MM.1S (cell line): ENCODE measurements at regions not wholly inside any gene's neighbourhood (a gene's known extent, or its start where the extent isn't known, plus 50 kb on each side); places are given as distances from the start of the nearest gene placed in this dataset.
A peak's percentile ranks its signal among the peaks of the same experiment; 100 is the strongest.

ENCODE experiments used
- DNase-seq: peaks from one replicate; pipeline ENCODE4 v3.0.0-alpha.2; 2015
- H2AFZ ChIP-seq: fragments of 300-600 bp; sonication (generic); 2 replicates; pipeline ENCODE4 v1.6.0; 2016; ENCODE audit warnings: antibody characterized with exemption, low read length
- H3F3A ChIP-seq: fragments of 300-600 bp; sonication (generic); 2 replicates; pipeline ENCODE4 v1.6.1; 2016; ENCODE audit warnings: mild to moderate bottlenecking, antibody characterized with exemption, low read length, moderate library complexity, mixed read lengths; ENCODE audit not compliant: insufficient read depth
- H3K27ac ChIP-seq: fragments of 300-600 bp; sonication (generic); 2 replicates; pipeline ENCODE4 v1.5.1; 2016; ENCODE audit warnings: mild to moderate bottlenecking, low read length
- H3K27me3 ChIP-seq: fragments of 300-600 bp; sonication (generic); replicated peaks from 2 replicates; pipeline ENCODE4 v1.6.0; 2016; ENCODE audit warnings: low read length; ENCODE audit not compliant: insufficient read depth
- H3K36me3 ChIP-seq: fragments of 300-600 bp; sonication (generic); replicated peaks from 2 replicates; pipeline ENCODE4 v1.6.1; 2016; ENCODE audit warnings: mild to moderate bottlenecking, low read length, mixed read lengths; ENCODE audit not compliant: insufficient read depth
- H3K4me1 ChIP-seq: fragments of 300-600 bp; sonication (generic); 2 replicates; pipeline ENCODE4 v1.6.1; 2016; ENCODE audit warnings: low read length, mixed read lengths
- H3K4me2 ChIP-seq: fragments of 300-600 bp; sonication (generic); 2 replicates; pipeline ENCODE4 v1.6.0; 2016; ENCODE audit warnings: low read depth, low read length
- H3K4me3 ChIP-seq: fragments of 300-600 bp; sonication (generic); 2 replicates; pipeline ENCODE4 v1.5.1; 2016; ENCODE audit warnings: low read length, mixed read lengths
- H3K79me2 ChIP-seq: fragments of 300-600 bp; sonication (generic); 2 replicates; pipeline ENCODE4 v1.6.1; 2016; ENCODE audit warnings: mixed run types, low read length, mixed read lengths
- H3K9ac ChIP-seq: fragments of 300-600 bp; sonication (generic); 2 replicates; pipeline ENCODE4 v1.6.1; 2016; ENCODE audit warnings: low read length, mixed read lengths
- H3K9me2 ChIP-seq: fragments of 300-600 bp; sonication (generic); replicated peaks from 2 replicates; pipeline ENCODE4 v1.6.1; 2016; ENCODE audit warnings: mild to moderate bottlenecking, low read length, mixed read lengths; ENCODE audit not compliant: insufficient read depth
- H3K9me3 ChIP-seq: fragments of 300-600 bp; sonication (generic); replicated peaks from 2 replicates; pipeline ENCODE4 v1.6.1; 2016; ENCODE audit warnings: mild to moderate bottlenecking, low read length, mixed read lengths; ENCODE audit not compliant: insufficient read depth
- H4K20me1 ChIP-seq: fragments of 300-600 bp; sonication (generic); 2 replicates; pipeline ENCODE4 v1.6.1; 2016; ENCODE audit warnings: mild to moderate bottlenecking, low read length, moderate library complexity, mixed read lengths; ENCODE audit not compliant: insufficient read depth
- EZH2 ChIP-seq: fragments of 300-600 bp; sonication (generic); optimal IDR thresholded peaks from 2 replicates; pipeline ENCODE3; 2017; ENCODE audit warnings: low read depth, mild to moderate bottlenecking, antibody characterized with exemption, low read length, mixed read lengths
- EZH2phosphoT487 ChIP-seq: fragments of 300-600 bp; sonication (generic); IDR thresholded peaks from 2 replicates; pipeline ENCODE4 v1.6.1; 2018; ENCODE audit warnings: antibody characterized with exemption, low read length
- TF ChIP-seq, protein P1 (sequence below): fragments of 300-600 bp; sonication (generic); IDR thresholded peaks from 2 replicates; pipeline ENCODE4 v1.5.1; 2016; ENCODE audit warnings: antibody characterized with exemption, low read length, mixed read lengths

DNA sequence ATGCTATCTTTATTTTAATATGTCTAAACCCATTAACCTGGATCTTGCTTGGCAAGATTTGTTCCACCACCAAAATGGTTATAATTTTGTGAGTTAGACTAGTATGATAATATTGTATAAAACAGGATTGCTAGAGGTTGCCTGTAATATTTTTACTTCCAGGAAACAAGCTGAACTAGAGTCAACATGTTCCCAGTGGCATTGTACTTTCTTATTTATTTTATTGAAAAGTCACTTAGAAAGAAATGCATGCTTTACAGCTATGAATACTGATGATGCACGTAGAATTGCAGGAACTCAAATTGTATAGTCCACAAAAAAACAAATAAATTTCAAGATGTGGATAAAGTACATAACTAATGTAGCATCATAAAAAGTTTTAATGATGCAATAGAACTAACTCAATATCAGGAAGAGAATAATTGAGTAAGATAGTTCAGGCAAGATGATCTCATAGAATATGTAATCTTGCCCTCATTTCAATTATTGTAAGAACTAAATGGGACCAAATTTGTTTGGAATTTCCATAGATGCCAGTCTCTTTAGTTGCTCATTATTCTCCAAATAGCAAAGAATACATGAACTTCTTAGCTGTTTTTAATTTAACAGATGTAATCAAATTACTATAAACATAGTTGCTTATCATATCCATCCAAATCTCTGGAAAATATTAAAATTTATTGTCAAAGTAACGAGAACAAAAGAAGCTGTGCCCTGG, 451.8 kb downstream of the COL12A1 start:
- Histone ChIP-seq H3K4me1 (no peaks in the 10 kb centered on the region), H3K4me2 (no peak overlapping the region), H3K9me2 (no peaks in the 10 kb centered on the region), H3K27me3 (no peaks in the 10 kb centered on the region), H2AFZ (no peak overlapping the region), H3F3A (no peaks in the 10 kb centered on the region), H3K9ac (no peak overlapping the region), H3K4me3 (no peak overlapping the region), H3K27ac (no peak overlapping the region), H3K9me3 (no peaks in the 10 kb centered on the region), H4K20me1 (no peaks in the 10 kb centered on the region), H3K79me2 (no peaks in the 10 kb centered on the region), H3K36me3 (no peaks in the 10 kb centered on the region)
- TF ChIP-seq EZH2phosphoT487 (no peak), EZH2 (no peak)
- TF ChIP-seq, protein P1, sequence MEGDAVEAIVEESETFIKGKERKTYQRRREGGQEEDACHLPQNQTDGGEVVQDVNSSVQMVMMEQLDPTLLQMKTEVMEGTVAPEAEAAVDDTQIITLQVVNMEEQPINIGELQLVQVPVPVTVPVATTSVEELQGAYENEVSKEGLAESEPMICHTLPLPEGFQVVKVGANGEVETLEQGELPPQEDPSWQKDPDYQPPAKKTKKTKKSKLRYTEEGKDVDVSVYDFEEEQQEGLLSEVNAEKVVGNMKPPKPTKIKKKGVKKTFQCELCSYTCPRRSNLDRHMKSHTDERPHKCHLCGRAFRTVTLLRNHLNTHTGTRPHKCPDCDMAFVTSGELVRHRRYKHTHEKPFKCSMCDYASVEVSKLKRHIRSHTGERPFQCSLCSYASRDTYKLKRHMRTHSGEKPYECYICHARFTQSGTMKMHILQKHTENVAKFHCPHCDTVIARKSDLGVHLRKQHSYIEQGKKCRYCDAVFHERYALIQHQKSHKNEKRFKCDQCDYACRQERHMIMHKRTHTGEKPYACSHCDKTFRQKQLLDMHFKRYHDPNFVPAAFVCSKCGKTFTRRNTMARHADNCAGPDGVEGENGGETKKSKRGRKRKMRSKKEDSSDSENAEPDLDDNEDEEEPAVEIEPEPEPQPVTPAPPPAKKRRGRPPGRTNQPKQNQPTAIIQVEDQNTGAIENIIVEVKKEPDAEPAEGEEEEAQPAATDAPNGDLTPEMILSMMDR = no peak
- DNase-seq = no peak

DNA sequence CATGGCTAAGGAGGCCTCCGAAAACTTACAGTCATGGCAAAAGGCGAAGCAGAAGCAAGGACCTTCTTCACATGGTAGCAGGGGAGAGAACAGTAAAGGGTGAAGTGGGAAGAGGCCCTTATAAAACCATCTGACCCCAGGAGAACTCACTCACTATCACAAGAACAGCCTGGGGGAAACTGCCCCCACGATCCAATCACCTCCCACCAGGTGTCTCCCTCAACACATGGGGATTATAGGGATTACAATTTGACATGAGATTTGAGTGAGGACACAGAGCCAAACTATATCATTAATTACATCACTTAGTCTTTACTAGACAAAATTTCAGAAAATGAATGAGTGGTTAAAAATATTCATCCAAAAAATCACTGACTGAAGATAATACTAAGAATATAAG, 453.6 kb downstream of the COL12A1 start:
- Histone ChIP-seq H3K27ac (no peak overlapping the region), H2AFZ (no peak overlapping the region), H3F3A (no peaks in the 10 kb centered on the region), H3K9ac (no peak overlapping the region), H4K20me1 (no peaks in the 10 kb centered on the region), H3K9me3 (no peaks in the 10 kb centered on the region), H3K9me2 (no peaks in the 10 kb centered on the region), H3K79me2 (no peaks in the 10 kb centered on the region), H3K36me3 (no peaks in the 10 kb centered on the region), H3K27me3 (no peaks in the 10 kb centered on the region), H3K4me2 (no peak overlapping the region), H3K4me3 (no peak overlapping the region), H3K4me1 (no peaks in the 10 kb centered on the region)
- TF ChIP-seq, protein P1 = peak; percentile 6; the same call in 1 of the 2 replicates
- no peak for TF ChIP-seq EZH2phosphoT487
- no peak for DNase-seq

DNA sequence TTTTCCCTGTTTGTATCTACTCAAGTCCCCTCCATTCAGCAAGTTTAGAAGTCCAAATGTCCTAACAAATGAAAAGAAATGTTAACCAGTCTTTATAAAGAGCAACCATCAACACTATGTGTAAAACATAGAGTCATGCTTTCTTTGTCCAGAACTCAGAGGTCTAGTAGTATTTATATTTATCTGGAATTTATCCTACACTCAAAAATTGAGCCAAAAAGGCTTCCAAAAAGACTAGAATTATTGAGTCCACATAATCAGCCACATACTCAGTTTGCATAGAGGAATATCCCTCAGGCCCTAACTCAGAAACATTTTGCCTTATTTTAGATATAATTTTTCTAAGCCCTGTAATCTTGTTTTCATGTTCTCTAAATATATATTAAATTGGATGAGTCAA, 455.0 kb downstream of the COL12A1 start:
- Histone ChIP-seq H3K4me1 (no peaks in the 10 kb centered on the region), H2AFZ (no peak overlapping the region)
- TF ChIP-seq EZH2phosphoT487 = no peak
- no peak for TF ChIP-seq EZH2
- TF ChIP-seq, protein P1 = no peak

More for the DNA sequence above, 455.0 kb downstream of the COL12A1 start:
- DNase-seq = no peak
- no peaks in the 10 kb centered on the region for H3K36me3 ChIP-seq
- no peak overlapping the region for H3K4me2 ChIP-seq
- no peaks in the 10 kb centered on the region for H3K9me3 ChIP-seq
- no peaks in the 10 kb centered on the region for H3K27me3 ChIP-seq
- H3F3A ChIP-seq = no peaks in the 10 kb centered on the region
- no peak overlapping the region for H3K9ac ChIP-seq
- H4K20me1 ChIP-seq = no peaks in the 10 kb centered on the region
- no peak overlapping the region for H3K4me3 ChIP-seq
- H3K79me2 ChIP-seq = no peaks in the 10 kb centered on the region
- no peak overlapping the region for H3K27ac ChIP-seq
- no peaks in the 10 kb centered on the region for H3K9me2 ChIP-seq
